Keratinocyte (primary cell): ENCODE measurements at regions not wholly inside any gene's neighbourhood (a gene's known extent, or its start where the extent isn't known, plus 50 kb on each side); places are given as distances from the start of the nearest gene placed in this dataset.

Experiments used
- DNase-seq: peaks from one replicate; pipeline ENCODE4 v3.0.0-alpha.2; 2011; ENCODE audit warnings: low read depth, missing footprints, low spot score
- FAIRE-seq: peaks from 2 replicates; lab custom pipeline; 2011; peaks lifted over from hg19 to GRCh38; lab: Jason Lieb, UNC
- H2AFZ ChIP-seq: 2 replicates; pipeline ENCODE4 v1.6.0; 2012; ENCODE audit warnings: low read length, control low read depth, inconsistent platforms; ENCODE audit not compliant: control insufficient read depth
- H3K27ac ChIP-seq: 2 replicates; pipeline ENCODE4 v1.5.1; 2011; ENCODE audit warnings: low read length; ENCODE audit not compliant: control insufficient read depth, insufficient read depth
- H3K27me3 ChIP-seq: 3 replicates; pipeline ENCODE4 v1.6.0; 2011; ENCODE audit warnings: low read length; ENCODE audit not compliant: control insufficient read depth, insufficient read depth; ENCODE audit errors: extremely low read depth
- H3K36me3 ChIP-seq, 2 experiments: 2 replicates in 1 of 2; 3 replicates in 1 of 2; pipeline ENCODE4 v1.5.1; 2011; ENCODE audit warnings: low read length in 2 of 2, mild to moderate bottlenecking in 1 of 2; ENCODE audit not compliant: control insufficient read depth in 2 of 2, insufficient read depth in 2 of 2; ENCODE audit errors: extremely low read depth in 1 of 2
- H3K4me1 ChIP-seq: 3 replicates; pipeline ENCODE4 v1.5.1; 2011; ENCODE audit warnings: low read length; ENCODE audit not compliant: control insufficient read depth, insufficient read depth; ENCODE audit errors: extremely low read depth
- H3K4me2 ChIP-seq: 3 replicates; pipeline ENCODE4 v1.6.0; 2011; ENCODE audit warnings: low read depth, low read length; ENCODE audit not compliant: control insufficient read depth, insufficient read depth; ENCODE audit errors: extremely low read depth
- H3K4me3 ChIP-seq, 3 experiments: fragments of 200-600 bp in 1 of 3; sonication (generic) in 1 of 3; 2 replicates in 2 of 3; 3 replicates in 1 of 3; pipeline ENCODE4 v1.5.1; 2011 to 2016; ENCODE audit warnings: low read length in 3 of 3, mild to moderate bottlenecking in 3 of 3, control low read depth in 2 of 3, inconsistent platforms in 1 of 3, low read depth in 1 of 3, mixed read lengths in 1 of 3, mixed run types in 1 of 3, moderate library complexity in 1 of 3; ENCODE audit not compliant: control insufficient read depth in 2 of 3, insufficient read depth in 2 of 3; ENCODE audit errors: extremely low read depth in 1 of 3
- H3K79me2 ChIP-seq: 2 replicates; pipeline ENCODE4 v1.6.0; 2012; ENCODE audit warnings: low read length; ENCODE audit not compliant: control insufficient read depth, insufficient read depth
- H3K9ac ChIP-seq: 3 replicates; pipeline ENCODE4 v1.6.0; 2011; ENCODE audit warnings: low read length; ENCODE audit not compliant: control insufficient read depth, insufficient read depth; ENCODE audit errors: extremely low read depth
- H3K9me1 ChIP-seq: 3 replicates; pipeline ENCODE4 v1.6.0; 2011; ENCODE audit warnings: low read length; ENCODE audit not compliant: control insufficient read depth, insufficient read depth; ENCODE audit errors: extremely low read depth
- H3K9me3 ChIP-seq: 2 replicates; pipeline ENCODE4 v1.5.1; 2012; ENCODE audit warnings: low read depth, low read length; ENCODE audit not compliant: control insufficient read depth
- H4K20me1 ChIP-seq: 3 replicates; pipeline ENCODE4 v1.6.0; 2011; ENCODE audit warnings: low read length; ENCODE audit not compliant: control insufficient read depth, insufficient read depth; ENCODE audit errors: extremely low read depth
- CTCF ChIP-seq, 3 experiments: IDR thresholded peaks in 1 of 3; conservative IDR thresholded peaks in 1 of 3; optimal IDR thresholded peaks in 1 of 3; 2 replicates in 2 of 3; 3 replicates in 1 of 3; pipeline versions ENCODE3 to v1.5.1; 2011; ENCODE audit warnings: low read length in 3 of 3, mild to moderate bottlenecking in 3 of 3, moderate library complexity in 2 of 3, control low read depth in 1 of 3, inconsistent platforms in 1 of 3; ENCODE audit not compliant: insufficient read depth in 2 of 3; ENCODE audit errors: extremely low read depth in 1 of 3
- EZH2 ChIP-seq: IDR thresholded peaks from one replicate; pipeline ENCODE4 v1.6.1; 2012; ENCODE audit warnings: inconsistent platforms, mild to moderate bottlenecking, low read length, moderate library complexity
- dilution Hi-C: fragments of 300-500 bp; cut with MboI; formaldehyde crosslinking; loops from one replicate; pipeline ENCODE4 v1.7.0; 2020; ENCODE audit warnings: low sequenced_read_pairs; ENCODE audit not compliant: extremely low pct_ligation_motif_present

GRCh38 chr2:120904379-120904778 lies 168.7 kb downstream of the GLI2 start:
- dilution Hi-C loops, result no loop called here
- H3K4me3 ChIP-seq, result no peak overlapping the region
- no peak for FAIRE-seq
- H3K9me1 ChIP-seq, result no peaks in the 10 kb centered on the region
- H3K9ac ChIP-seq, result no peak overlapping the region
- DNase-seq, result no peak
- no peak overlapping the region for H2AFZ ChIP-seq
- H3K27me3 ChIP-seq, result peaks cover 8% of the 10 kb centered on the region
- H3K4me2 ChIP-seq, result no peak overlapping the region
- H3K27ac ChIP-seq, result no peak overlapping the region
- H3K9me3 ChIP-seq, result no peaks in the 10 kb centered on the region
- no peaks in the 10 kb centered on the region for H3K79me2 ChIP-seq
- no peak for TF ChIP-seq EZH2
- TF ChIP-seq CTCF (optimal IDR thresholded peaks at IDR 0.05 in 1 of 3, IDR thresholded peaks at IDR 0.05 in 1 of 3, conservative IDR thresholded peaks at IDR 0.05 in 1 of 3; ENCODE audit: extremely low read depth in 1 of 3, insufficient read depth in 2 of 3, low read length in 3 of 3), result no peak
- no peaks in the 10 kb centered on the region for H3K4me1 ChIP-seq
- no peaks in the 10 kb centered on the region for H3K36me3 ChIP-seq
- H4K20me1 ChIP-seq, result no peaks in the 10 kb centered on the region

GRCh38 chr2:120904830-120905234 lies 169.2 kb downstream of the GLI2 start:
- no peaks in the 10 kb centered on the region for H3K9me3 ChIP-seq
- no peak overlapping the region for H2AFZ ChIP-seq
- no peak overlapping the region for H3K4me2 ChIP-seq
- TF ChIP-seq CTCF (optimal IDR thresholded peaks at IDR 0.05 in 1 of 3, IDR thresholded peaks at IDR 0.05 in 1 of 3, conservative IDR thresholded peaks at IDR 0.05 in 1 of 3; ENCODE audit: extremely low read depth in 1 of 3, insufficient read depth in 2 of 3, low read length in 3 of 3) (no peak), EZH2 (no peak)
- H3K9ac ChIP-seq, result no peak overlapping the region
- H3K79me2 ChIP-seq, result no peaks in the 10 kb centered on the region
- no peaks in the 10 kb centered on the region for H3K36me3 ChIP-seq
- FAIRE-seq (no peak), DNase-seq (no peak)
- H3K4me1 ChIP-seq, result no peaks in the 10 kb centered on the region
- H4K20me1 ChIP-seq, result no peaks in the 10 kb centered on the region
- peaks cover 6% of the 10 kb centered on the region for H3K27me3 ChIP-seq
- no peak overlapping the region for H3K4me3 ChIP-seq
- H3K27ac ChIP-seq, result no peak overlapping the region
- dilution Hi-C loops, result no loop called here
- no peaks in the 10 kb centered on the region for H3K9me1 ChIP-seq
